ENCODE measurements at regions not wholly inside any gene's neighbourhood (a gene's known extent, or its start where the extent isn't known, plus 50 kb on each side); places are given as distances from the start of the nearest gene placed in this dataset.

DNA sequence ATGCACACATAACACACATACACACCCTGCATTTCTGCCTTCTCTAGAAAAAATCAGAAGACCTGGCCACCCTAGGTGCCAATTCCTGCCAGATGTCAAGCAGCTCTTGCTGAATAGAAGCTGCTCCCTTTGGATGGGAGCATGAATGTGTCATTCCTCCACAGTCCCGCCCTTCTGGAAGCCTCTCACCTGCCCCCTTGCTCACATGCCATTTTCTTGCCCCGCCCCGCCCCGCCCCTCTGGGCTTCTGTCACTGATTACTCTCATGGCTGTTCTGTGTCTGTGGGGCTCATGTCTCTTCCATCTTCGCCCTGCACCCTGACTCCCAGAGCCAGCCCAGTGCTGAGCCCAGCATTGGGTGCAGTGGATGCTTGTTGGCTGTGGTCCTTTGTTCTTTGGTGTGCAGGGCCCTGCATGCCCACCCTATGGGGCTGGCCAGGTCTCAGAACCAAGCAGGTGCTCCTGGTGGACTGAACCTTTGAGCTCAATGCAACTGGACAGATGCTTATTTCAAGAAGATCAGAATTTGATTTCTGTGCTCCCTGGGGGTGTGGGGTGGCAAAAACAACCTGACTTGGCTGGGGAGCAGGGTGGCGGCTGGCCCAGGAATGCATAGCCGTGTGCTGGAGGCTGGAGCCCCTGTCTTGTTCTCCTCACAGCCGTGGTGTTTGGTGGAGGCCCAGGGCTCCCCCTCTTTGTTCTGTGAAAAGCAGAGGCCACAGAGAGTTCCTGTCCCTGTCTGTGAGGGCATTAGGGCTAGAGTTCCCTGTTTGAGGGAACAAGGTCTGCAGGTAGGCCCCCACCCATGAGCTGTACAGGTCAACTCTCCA is 140.6 kb upstream of the GLI2 start:
- TF ChIP-seq, protein P1, sequence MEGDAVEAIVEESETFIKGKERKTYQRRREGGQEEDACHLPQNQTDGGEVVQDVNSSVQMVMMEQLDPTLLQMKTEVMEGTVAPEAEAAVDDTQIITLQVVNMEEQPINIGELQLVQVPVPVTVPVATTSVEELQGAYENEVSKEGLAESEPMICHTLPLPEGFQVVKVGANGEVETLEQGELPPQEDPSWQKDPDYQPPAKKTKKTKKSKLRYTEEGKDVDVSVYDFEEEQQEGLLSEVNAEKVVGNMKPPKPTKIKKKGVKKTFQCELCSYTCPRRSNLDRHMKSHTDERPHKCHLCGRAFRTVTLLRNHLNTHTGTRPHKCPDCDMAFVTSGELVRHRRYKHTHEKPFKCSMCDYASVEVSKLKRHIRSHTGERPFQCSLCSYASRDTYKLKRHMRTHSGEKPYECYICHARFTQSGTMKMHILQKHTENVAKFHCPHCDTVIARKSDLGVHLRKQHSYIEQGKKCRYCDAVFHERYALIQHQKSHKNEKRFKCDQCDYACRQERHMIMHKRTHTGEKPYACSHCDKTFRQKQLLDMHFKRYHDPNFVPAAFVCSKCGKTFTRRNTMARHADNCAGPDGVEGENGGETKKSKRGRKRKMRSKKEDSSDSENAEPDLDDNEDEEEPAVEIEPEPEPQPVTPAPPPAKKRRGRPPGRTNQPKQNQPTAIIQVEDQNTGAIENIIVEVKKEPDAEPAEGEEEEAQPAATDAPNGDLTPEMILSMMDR (IDR thresholded peaks at IDR 0.05; ENCODE audit: insufficient read depth, low read depth, low read length): no peak
- DNase-seq (ENCODE audit: low read depth): no peak
- no peak overlapping the region for H3K4me3 ChIP-seq (ENCODE audit: low read depth, low read length)

DNA sequence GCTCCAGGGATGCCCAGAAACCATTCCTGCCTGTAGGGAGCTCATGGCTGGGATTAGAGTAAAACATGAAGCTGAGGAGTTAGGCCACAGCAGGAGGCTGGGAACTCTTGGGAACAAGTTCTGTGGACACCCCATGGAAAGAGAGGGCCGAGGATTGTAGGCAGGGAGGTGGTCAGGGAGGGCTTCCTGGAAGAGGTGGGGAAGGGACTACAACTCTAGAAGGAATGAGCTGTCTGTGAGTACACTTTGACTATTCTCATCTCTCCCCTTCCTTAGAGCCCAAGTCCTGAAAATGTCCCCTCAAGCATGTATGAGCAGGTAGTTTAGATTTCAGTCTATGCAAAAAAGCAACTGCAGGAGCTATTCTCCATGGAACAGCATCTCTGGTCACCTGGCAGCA is 139.9 kb upstream of the GLI2 start:
- TF ChIP-seq, protein P1 (IDR thresholded peaks at IDR 0.05; ENCODE audit: insufficient read depth, low read depth, low read length): no peak
- no peak for DNase-seq (ENCODE audit: low read depth)

DNA sequence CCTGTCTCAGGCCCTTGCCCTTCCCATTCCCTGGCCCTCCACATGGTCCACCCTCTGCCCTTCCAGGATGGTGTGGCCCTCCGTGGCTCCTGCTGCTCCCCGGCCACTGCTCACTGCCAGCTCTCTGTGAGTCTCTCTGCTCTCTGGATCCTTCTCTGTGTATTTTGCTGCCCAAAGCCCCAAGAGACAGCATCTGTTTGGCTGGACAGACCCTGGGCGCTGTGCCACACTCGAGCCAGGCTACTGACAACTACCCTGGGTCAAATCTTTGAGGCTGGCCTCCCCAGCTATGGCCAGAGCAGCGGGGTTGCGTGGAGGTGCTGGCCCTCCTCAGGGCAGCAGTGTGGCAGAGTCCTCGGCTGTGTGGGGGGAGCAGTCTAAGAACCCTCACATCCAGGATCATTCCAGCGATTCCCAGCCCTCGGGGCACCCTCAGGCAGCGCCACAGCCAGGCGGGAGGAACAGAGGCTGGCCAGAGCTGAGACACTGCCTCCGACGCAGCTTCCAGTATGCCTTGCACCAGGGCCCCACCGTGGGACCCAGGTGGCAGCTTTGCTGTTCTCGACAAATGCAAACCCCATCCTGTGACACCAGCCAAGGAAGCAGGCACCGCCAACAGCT is 139.4 kb upstream of the GLI2 start:
- TF ChIP-seq, protein P1 (IDR thresholded peaks at IDR 0.05; ENCODE audit: insufficient read depth, low read depth, low read length): no peak
- no peak overlapping the region for H3K4me3 ChIP-seq (ENCODE audit: low read depth, low read length)
- no peak for DNase-seq (ENCODE audit: low read depth)

More for the DNA sequence above, 139.9 kb upstream of the GLI2 start:
- no peak overlapping the region for H3K4me3 ChIP-seq (ENCODE audit: low read depth, low read length)

GRCh38 chr2:120596990-120597594 is 138.6 kb upstream of the GLI2 start:
- TF ChIP-seq, protein P1 (IDR thresholded peaks at IDR 0.05; ENCODE audit: insufficient read depth, low read depth, low read length): no peak
- DNase-seq (ENCODE audit: low read depth): peak; percentile 78
- H3K4me3 ChIP-seq (ENCODE audit: low read depth, low read length): no peak overlapping the region

- TF ChIP-seq, protein P1 (IDR thresholded peaks at IDR 0.05; ENCODE audit: insufficient read depth, low read depth, low read length): no peak
- no peak for DNase-seq (ENCODE audit: low read depth)
Observed at GRCh38 chr2:120597595-120598193, 138.0 kb upstream of the GLI2 start.

GRCh38 chr2:120598416-120598815 is 137.3 kb upstream of the GLI2 start:
- no peak overlapping the region for H3K4me3 ChIP-seq (ENCODE audit: low read depth, low read length)
- TF ChIP-seq, protein P1 (IDR thresholded peaks at IDR 0.05; ENCODE audit: insufficient read depth, low read depth, low read length): no peak
- no peak for DNase-seq (ENCODE audit: low read depth)

More at GRCh38 chr2:120597595-120598193, 138.0 kb upstream of the GLI2 start:
- H3K4me3 ChIP-seq (ENCODE audit: low read depth, low read length): no peak overlapping the region
